Kidney (tissue), 13 donors: ENCODE measurements at regions not wholly inside any gene's neighbourhood (a gene's known extent, or its start where the extent isn't known, plus 50 kb on each side); places are given as distances from the start of the nearest gene placed in this dataset.
"Not testable (repeated sequence)": the region's sequence is repeated elsewhere in the genome, so short reads cannot be mapped to it uniquely, and the experiment has no call there.

ENCODE experiments used
- DNase-seq, 5 donors: peaks; one replicate each; pipeline ENCODE4 v3.0.0-alpha.2; 2013 to 2020
- FAIRE-seq: peaks from 2 replicates; lab custom pipeline; 2012; peaks lifted over from hg19 to GRCh38; lab: Jason Lieb, UNC
- H3K27ac ChIP-seq, 2 donors: one replicate each; pipeline ENCODE4 v1.7.0; 2013; ENCODE audit warnings: low read depth in 2 of 2, low read length in 2 of 2, inconsistent platforms in 1 of 2
- H3K27me3 ChIP-seq: one replicate; pipeline ENCODE4 v1.7.1; 2013; ENCODE audit warnings: low read length, inconsistent platforms; ENCODE audit not compliant: control insufficient read depth, insufficient read depth
- H3K36me3 ChIP-seq, 3 donors: one replicate each; pipeline versions ENCODE4 v1.7.0 to v1.7.1; 2013; ENCODE audit warnings: low read length in 3 of 3, control low read depth in 1 of 3, inconsistent platforms in 1 of 3; ENCODE audit not compliant: insufficient read depth in 3 of 3, control insufficient read depth in 2 of 3
- H3K4me1 ChIP-seq, 3 donors: one replicate each; pipeline versions ENCODE4 v1.7.0 to v1.7.1; 2013; ENCODE audit warnings: low read length in 3 of 3, inconsistent platforms in 1 of 3, low read depth in 1 of 3; ENCODE audit not compliant: control insufficient read depth in 2 of 3, insufficient read depth in 2 of 3
- H3K4me3 ChIP-seq, 3 donors: one replicate each; pipeline versions ENCODE4 v1.7.0 to v1.8.1; 2013; ENCODE audit warnings: low read length in 3 of 3, control low read depth in 1 of 3, inconsistent platforms in 1 of 3
- H3K9ac ChIP-seq, 3 donors: one replicate each; pipeline versions ENCODE4 v1.7.0 to v1.7.1; 2013; ENCODE audit warnings: low read length in 3 of 3, control low read depth in 1 of 3, inconsistent platforms in 1 of 3
- H3K9me3 ChIP-seq, 3 donors: one replicate each; pipeline versions ENCODE4 v1.7.0 to v1.7.1; 2013; ENCODE audit warnings: low read length in 3 of 3, control low read depth in 1 of 3, inconsistent platforms in 1 of 3; ENCODE audit not compliant: control insufficient read depth in 2 of 3, insufficient read depth in 1 of 3
- CTCF ChIP-seq: IDR thresholded peaks from 3 replicates; pipeline ENCODE4 v1.5.1; 2012; ENCODE audit warnings: mild to moderate bottlenecking, moderate library complexity, borderline replicate concordance; ENCODE audit not compliant: insufficient read depth; ENCODE audit errors: extremely low read depth
- intact Hi-C: fragments of 100-400 bp; cut with DNase I; formaldehyde crosslinking; loops from one replicate; pipeline ENCODE4 v1.11.1; 2022
- donor health status: control.
- donor health status: control.
- donor health status: control.
- donor health status: control.
- donor health status: control.
- donor health status: DM: yes; HTN: yes; CAD: no.
- donor health status: Normal renal cell carcinoma (clear cell type).

DNA sequence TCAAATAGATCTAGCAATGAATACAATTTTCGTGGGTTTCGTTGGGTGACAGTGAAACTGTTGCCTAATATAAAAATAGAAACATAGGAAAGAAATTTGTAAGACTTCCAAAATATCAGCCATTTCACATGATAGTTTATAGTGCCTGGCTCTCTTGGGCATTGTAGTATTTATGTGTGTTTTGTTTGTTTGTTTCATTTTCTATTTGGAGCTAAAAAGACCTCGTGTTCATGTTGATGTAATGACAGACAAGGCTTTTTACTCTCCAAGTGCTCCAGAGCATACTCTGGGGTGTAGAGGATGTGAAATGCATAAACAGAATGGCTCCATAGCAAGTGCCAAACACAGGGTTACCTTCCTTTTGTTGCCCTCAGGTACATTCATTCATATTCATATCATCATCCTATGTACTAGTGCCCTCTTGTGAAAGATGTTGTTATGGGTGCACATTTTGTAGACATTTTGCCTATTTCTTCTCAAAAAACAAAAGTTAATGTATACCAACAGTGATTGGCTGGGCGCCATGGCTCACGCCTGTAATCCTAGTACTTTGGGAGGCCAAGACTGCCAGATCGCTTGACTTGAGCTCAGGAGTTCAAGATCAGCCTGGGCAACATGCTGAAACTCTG, 100.7 kb upstream of the AMOT start:
- no peak overlapping the region for H3K9ac ChIP-seq
- intact Hi-C loops = no loop called here
- H3K36me3 ChIP-seq = no peaks in the 10 kb centered on the region
- no peak for TF ChIP-seq CTCF
- H3K27me3 ChIP-seq = no peaks in the 10 kb centered on the region
- FAIRE-seq (no peak), DNase-seq (peak in 2 of 5 donors; percentile 8 to 46)
- H3K4me1 ChIP-seq = no peaks in the 10 kb centered on the region
- H3K9me3 ChIP-seq = no peaks in the 10 kb centered on the region
- H3K4me3 ChIP-seq = peak overlapping the region in 2 of 3 donors; percentile 25 to 29
- H3K27ac ChIP-seq = no peak overlapping the region

DNA sequence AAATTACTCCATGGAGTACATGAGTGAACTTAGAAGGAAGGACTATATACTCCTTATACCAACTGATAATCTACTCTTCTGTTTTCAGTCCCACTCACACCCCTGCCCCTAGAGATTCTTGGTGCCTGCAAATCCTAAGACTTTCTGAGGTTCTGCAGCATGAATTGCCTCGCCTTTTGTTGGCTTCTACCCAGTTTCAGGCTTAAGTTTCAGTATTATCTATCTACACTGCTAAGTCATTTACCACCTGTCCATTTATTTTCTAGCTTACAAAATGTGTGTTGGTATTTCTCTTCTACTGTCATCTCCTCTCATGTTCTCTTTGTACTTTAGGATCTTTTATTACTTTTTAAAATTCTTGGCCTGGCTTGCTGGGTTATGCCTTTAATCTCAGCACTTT, 94.4 kb upstream of the AMOT start:
- intact Hi-C loops = no loop called here
- no peaks in the 10 kb centered on the region for H3K4me1 ChIP-seq
- TF ChIP-seq CTCF = no peak

DNA sequence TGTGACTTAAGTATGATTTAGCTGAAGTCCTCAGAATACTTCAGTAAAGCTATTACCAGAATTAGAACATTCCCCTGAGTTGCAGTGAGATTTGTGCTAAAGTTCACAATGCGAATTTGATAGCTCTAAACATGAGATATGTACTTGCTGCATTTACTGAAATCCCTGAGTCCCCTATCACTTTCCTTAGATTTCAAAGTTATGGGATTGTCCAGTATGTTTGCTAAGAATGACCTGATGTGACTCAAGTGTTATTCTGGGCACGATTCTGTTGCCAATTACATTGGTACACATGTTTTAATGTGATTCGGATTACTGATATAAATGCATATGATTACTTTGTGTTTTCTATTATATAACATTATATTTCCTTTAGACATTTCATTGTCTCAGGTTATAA, 91.3 kb upstream of the AMOT start:
- Histone ChIP-seq H3K4me3 (no peak overlapping the region), H3K27ac (no peak overlapping the region), H3K9ac (no peak overlapping the region), H3K36me3 (no peaks in the 10 kb centered on the region), H3K27me3 (no peaks in the 10 kb centered on the region), H3K4me1 (no peaks in the 10 kb centered on the region), H3K9me3 (no peaks in the 10 kb centered on the region)
- no peak for TF ChIP-seq CTCF
- FAIRE-seq (no peak), DNase-seq (no peak)
- intact Hi-C loops = no loop called here

More for the DNA sequence above, 94.4 kb upstream of the AMOT start:
- H3K36me3 ChIP-seq = no peaks in the 10 kb centered on the region
- H3K9me3 ChIP-seq = no peaks in the 10 kb centered on the region
- no peak overlapping the region for H3K9ac ChIP-seq
- H3K27ac ChIP-seq = no peak overlapping the region
- H3K4me3 ChIP-seq = no peak overlapping the region
- DNase-seq = no peak
- H3K27me3 ChIP-seq = no peaks in the 10 kb centered on the region
- FAIRE-seq = no peak

GRCh38 chrX:112931478-112931877, 90.8 kb upstream of the AMOT start:
- Histone ChIP-seq H3K27me3 (no peaks in the 10 kb centered on the region), H3K9ac (no peak overlapping the region), H3K36me3 (no peaks in the 10 kb centered on the region), H3K9me3 (no peaks in the 10 kb centered on the region), H3K4me1 (no peaks in the 10 kb centered on the region), H3K4me3 (no peak overlapping the region), H3K27ac (no peak overlapping the region)
- DNase-seq (no peak), FAIRE-seq (no peak)
- intact Hi-C loops = no loop called here
- TF ChIP-seq CTCF = no peak

- H3K9me3 ChIP-seq, H3K4me1 ChIP-seq, H3K36me3 ChIP-seq, H3K4me3 ChIP-seq, DNase-seq, H3K27ac ChIP-seq, intact Hi-C loops, H3K9ac ChIP-seq, H3K27me3 ChIP-seq, FAIRE-seq: not testable (repeated sequence)
Measured at GRCh38 chrX:112923381-112923780, 82.8 kb upstream of the AMOT start.
